H9 (cell line): ENCODE measurements at regions not wholly inside any gene's neighbourhood (a gene's known extent, or its start where the extent isn't known, plus 50 kb on each side); places are given as distances from the start of the nearest gene placed in this dataset.

Experiments
- DNase-seq: peaks from one replicate; pipeline ENCODE4 v3.0.0-alpha.2; 2017
- H2AFZ ChIP-seq: one replicate; pipeline ENCODE4 v1.6.1; 2013; ENCODE audit warnings: mild to moderate bottlenecking, low read length, control low read depth, moderate library complexity
- H2AK5ac ChIP-seq: 2 replicates; pipeline ENCODE4 v1.6.1; 2013; ENCODE audit warnings: low read length, control low read depth, mixed read lengths; ENCODE audit not compliant: insufficient read length
- H2BK120ac ChIP-seq: one replicate; pipeline ENCODE4 v1.6.1; 2013; ENCODE audit warnings: low read depth, mild to moderate bottlenecking, low read length, control low read depth, inconsistent platforms; ENCODE audit not compliant: poor library complexity, severe bottlenecking
- H2BK12ac ChIP-seq: 2 replicates; pipeline ENCODE4 v1.6.1; 2013; ENCODE audit warnings: low read length, control low read depth, mixed read lengths, low read depth; ENCODE audit not compliant: insufficient read length
- H2BK15ac ChIP-seq: 2 replicates; pipeline ENCODE4 v1.6.1; 2013; ENCODE audit warnings: low read depth, low read length, control low read depth
- H2BK20ac ChIP-seq: one replicate; pipeline ENCODE4 v1.6.1; 2013; ENCODE audit warnings: low read depth, mild to moderate bottlenecking, low read length, control low read depth, inconsistent platforms; ENCODE audit not compliant: poor library complexity, severe bottlenecking
- H2BK5ac ChIP-seq: 2 replicates; pipeline ENCODE4 v1.6.1; 2013; ENCODE audit warnings: low read length, control low read depth, mixed read lengths; ENCODE audit not compliant: insufficient read length
- H3K14ac ChIP-seq: 2 replicates; pipeline ENCODE4 v1.6.1; 2013; ENCODE audit warnings: low read length, control low read depth; ENCODE audit not compliant: insufficient read depth
- H3K18ac ChIP-seq: 2 replicates; pipeline ENCODE4 v1.6.1; 2013; ENCODE audit warnings: low read depth, mild to moderate bottlenecking, mixed read lengths, low read length, control low read depth; ENCODE audit not compliant: insufficient read length
- H3K23ac ChIP-seq: 2 replicates; pipeline ENCODE4 v1.6.1; 2013; ENCODE audit warnings: low read length, control low read depth, mixed read lengths, low read depth; ENCODE audit not compliant: insufficient read length
- H3K23me2 ChIP-seq: 2 replicates; pipeline ENCODE4 v1.6.1; 2013; ENCODE audit warnings: low read depth, mild to moderate bottlenecking, mixed read lengths, low read length, control low read depth; ENCODE audit not compliant: insufficient read length, poor library complexity, severe bottlenecking
- H3K27ac ChIP-seq: 2 replicates; pipeline ENCODE4 v1.5.1; 2013; ENCODE audit warnings: low read length, control low read depth, mixed read lengths, low read depth; ENCODE audit not compliant: insufficient read length
- H3K27me3 ChIP-seq: 2 replicates; pipeline ENCODE4 v1.6.1; 2013; ENCODE audit warnings: low read length, control low read depth, inconsistent platforms; ENCODE audit not compliant: insufficient read depth
- H3K4ac ChIP-seq: 2 replicates; pipeline ENCODE4 v1.6.1; 2013; ENCODE audit warnings: low read depth, mild to moderate bottlenecking, control low read depth, inconsistent platforms, low read length, moderate library complexity
- H3K4me1 ChIP-seq: 2 replicates; pipeline ENCODE4 v1.6.1; 2013; ENCODE audit warnings: low read length, control low read depth, inconsistent platforms; ENCODE audit not compliant: insufficient read depth
- H3K4me2 ChIP-seq: 2 replicates; pipeline ENCODE4 v1.6.1; 2013; ENCODE audit warnings: low read length, control low read depth, mixed read lengths; ENCODE audit not compliant: insufficient read length, insufficient read depth
- H3K56ac ChIP-seq: 2 replicates; pipeline ENCODE4 v1.6.1; 2013; ENCODE audit warnings: low read depth, mild to moderate bottlenecking, mixed read lengths, low read length, control low read depth; ENCODE audit not compliant: insufficient read length
- H3K79me1 ChIP-seq: 2 replicates; pipeline ENCODE4 v1.6.1; 2013; ENCODE audit warnings: low read depth, mild to moderate bottlenecking, moderate library complexity, low read length, control low read depth, inconsistent platforms; ENCODE audit not compliant: insufficient read depth, poor library complexity, severe bottlenecking
- H3K79me2 ChIP-seq: 2 replicates; pipeline ENCODE4 v1.6.1; 2013; ENCODE audit warnings: low read length, control low read depth, inconsistent platforms; ENCODE audit not compliant: insufficient read depth
- H3K9ac ChIP-seq: 2 replicates; pipeline ENCODE4 v1.6.1; 2013; ENCODE audit warnings: low read length, control low read depth, mixed read lengths; ENCODE audit not compliant: insufficient read length; ENCODE audit errors: extremely low read depth
- H3K9me3 ChIP-seq: one replicate; pipeline ENCODE4 v1.6.1; 2013; ENCODE audit warnings: low read depth, low read length, inconsistent platforms; ENCODE audit not compliant: control insufficient read depth
- H3T11ph ChIP-seq: one replicate; pipeline ENCODE4 v1.6.1; 2013; ENCODE audit warnings: mild to moderate bottlenecking, low read length, control low read depth, inconsistent platforms
- H4K20me1 ChIP-seq: one replicate; pipeline ENCODE4 v1.6.1; 2013; ENCODE audit not compliant: control insufficient read depth, insufficient read length, insufficient read depth
- H4K5ac ChIP-seq: 2 replicates; pipeline ENCODE4 v1.6.1; 2013; ENCODE audit warnings: low read depth, mild to moderate bottlenecking, mixed read lengths, low read length, control low read depth; ENCODE audit not compliant: insufficient read length
- H4K8ac ChIP-seq: replicated peaks from 2 replicates; pipeline ENCODE4 v1.6.1; 2013; ENCODE audit warnings: low read length, control low read depth, mixed read lengths, low read depth; ENCODE audit not compliant: insufficient read length
- H4K91ac ChIP-seq: 2 replicates; pipeline ENCODE4 v1.6.1; 2013; ENCODE audit warnings: low read depth, mild to moderate bottlenecking, moderate library complexity, mixed read lengths, low read length, control low read depth; ENCODE audit not compliant: insufficient read length
- H3K27ac Mint-ChIP-seq, 3 experiments: 2 replicates in 2 of 3; 3 replicates in 1 of 3; pipeline ENCODE4 v1.8.0; 2020 to 2021; ENCODE audit warnings: mixed read lengths in 3 of 3, mild to moderate bottlenecking in 1 of 3, moderate library complexity in 1 of 3
- H3K27me3 Mint-ChIP-seq: 2 replicates; pipeline ENCODE4 v1.8.0; 2021; ENCODE audit warnings: low read depth, mild to moderate bottlenecking, moderate library complexity, mixed read lengths
- H3K36me3 Mint-ChIP-seq, 3 experiments: 2 replicates in 2 of 3; 3 replicates in 1 of 3; pipeline ENCODE4 v1.8.0; 2020 to 2021; ENCODE audit warnings: low read depth in 3 of 3, mixed read lengths in 3 of 3; ENCODE audit not compliant: insufficient read depth in 1 of 3
- H3K4me1 Mint-ChIP-seq, 2 experiments: 2 replicates each; pipeline ENCODE4 v1.8.0; 2020; ENCODE audit warnings: mixed read lengths in 2 of 2
- H3K4me3 Mint-ChIP-seq, 2 experiments: 2 replicates in 1 of 2; 3 replicates in 1 of 2; pipeline ENCODE4 v1.8.0; 2020 to 2021; ENCODE audit warnings: mild to moderate bottlenecking in 2 of 2, mixed read lengths in 2 of 2, moderate library complexity in 1 of 2
- H3K9me3 Mint-ChIP-seq, 2 experiments: 2 replicates in 1 of 2; 3 replicates in 1 of 2; pipeline ENCODE4 v1.8.0; 2020; ENCODE audit warnings: mild to moderate bottlenecking in 2 of 2, mixed read lengths in 2 of 2, moderate library complexity in 1 of 2
- WGBS: extraction: QIAGEN DNeasy Blood & Tissue Kit; methylation state at CpG from one replicate; pipeline ENCODE4 v1.1.7; 2013; ENCODE audit warnings: missing lambda C conversion rate, low lambda C conversion rate, mixed read lengths; ENCODE audit not compliant: insufficient read length; ENCODE audit errors: extremely low coverage; 5-methylcytosine and 5-hydroxymethylcytosine counted together
- TF ChIP-seq, protein P1 (sequence below): fragments of 200-600 bp; sonication (generic); conservative IDR thresholded peaks from 3 replicates; pipeline ENCODE4 v1.8.0; 2021; ENCODE audit warnings: antibody characterized with exemption, mild to moderate bottlenecking

- Mint-ChIP-seq H3K4me3 (no peak overlapping the region), H3K27ac (no peak overlapping the region), H3K9me3 (peaks cover 24 to 29% of the 10 kb centered on the region in 2 experiments), H3K27me3 (peaks cover 7% of the 10 kb centered on the region), H3K4me1 (no peaks in the 10 kb centered on the region), H3K36me3 (peaks cover 4 to 19% (median 8%) of the 10 kb centered on the region in 3 experiments; a peak in 5 of 7 replicates)
- no CpG with 5 or more reads among the region's 3 CpGs for WGBS
- TF ChIP-seq, protein P1, sequence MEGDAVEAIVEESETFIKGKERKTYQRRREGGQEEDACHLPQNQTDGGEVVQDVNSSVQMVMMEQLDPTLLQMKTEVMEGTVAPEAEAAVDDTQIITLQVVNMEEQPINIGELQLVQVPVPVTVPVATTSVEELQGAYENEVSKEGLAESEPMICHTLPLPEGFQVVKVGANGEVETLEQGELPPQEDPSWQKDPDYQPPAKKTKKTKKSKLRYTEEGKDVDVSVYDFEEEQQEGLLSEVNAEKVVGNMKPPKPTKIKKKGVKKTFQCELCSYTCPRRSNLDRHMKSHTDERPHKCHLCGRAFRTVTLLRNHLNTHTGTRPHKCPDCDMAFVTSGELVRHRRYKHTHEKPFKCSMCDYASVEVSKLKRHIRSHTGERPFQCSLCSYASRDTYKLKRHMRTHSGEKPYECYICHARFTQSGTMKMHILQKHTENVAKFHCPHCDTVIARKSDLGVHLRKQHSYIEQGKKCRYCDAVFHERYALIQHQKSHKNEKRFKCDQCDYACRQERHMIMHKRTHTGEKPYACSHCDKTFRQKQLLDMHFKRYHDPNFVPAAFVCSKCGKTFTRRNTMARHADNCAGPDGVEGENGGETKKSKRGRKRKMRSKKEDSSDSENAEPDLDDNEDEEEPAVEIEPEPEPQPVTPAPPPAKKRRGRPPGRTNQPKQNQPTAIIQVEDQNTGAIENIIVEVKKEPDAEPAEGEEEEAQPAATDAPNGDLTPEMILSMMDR = no peak
- no peaks in the 10 kb centered on the region for H3K4me1 ChIP-seq
- no peaks in the 10 kb centered on the region for H3K79me1 ChIP-seq
- no peak overlapping the region for H3K4me2 ChIP-seq
- H2BK5ac ChIP-seq = no peak overlapping the region
- no peak overlapping the region for H3K23ac ChIP-seq
- H4K5ac ChIP-seq = no peak overlapping the region
- no peak overlapping the region for H3K56ac ChIP-seq
- H4K8ac ChIP-seq = no peak overlapping the region
- H2AFZ ChIP-seq = no peak overlapping the region
- no peak overlapping the region for H3K18ac ChIP-seq
- H2BK20ac ChIP-seq = no peak overlapping the region
- no peak overlapping the region for H3K9ac ChIP-seq
- no peaks in the 10 kb centered on the region; the same call in 1 of the 2 replicates for H3K79me2 ChIP-seq
- H2BK120ac ChIP-seq = no peak overlapping the region
- no peak overlapping the region for H3K4ac ChIP-seq
- H3K27me3 ChIP-seq = no peaks in the 10 kb centered on the region
- H2AK5ac ChIP-seq = no peak overlapping the region
- no peak overlapping the region for H3K14ac ChIP-seq
- no peak overlapping the region for H3T11ph ChIP-seq
- no peak overlapping the region for H2BK15ac ChIP-seq
- no peak overlapping the region for H3K27ac ChIP-seq
- H4K91ac ChIP-seq = no peak overlapping the region
- no peaks in the 10 kb centered on the region for H3K23me2 ChIP-seq
- no peak for DNase-seq
- no peak overlapping the region for H2BK12ac ChIP-seq
- no peaks in the 10 kb centered on the region for H4K20me1 ChIP-seq
- H3K9me3 ChIP-seq = no peaks in the 10 kb centered on the region
These were observed 95.7 kb upstream of the SFMBT2 start for GRCh38 chr10:7506571-7506970.
